ENCODE measurements at regions not wholly inside any gene's neighbourhood (a gene's known extent, or its start where the extent isn't known, plus 50 kb on each side); places are given as distances from the start of the nearest gene placed in this dataset.
"Not testable (repeated sequence)": the region's sequence is repeated elsewhere in the genome, so short reads cannot be mapped to it uniquely, and the experiment has no call there.

- no peak for DNase-seq
Observed at GRCh38 chr12:107493666-107494065, 191.9 kb upstream of the PWP1 start.

- DNase-seq: no peak
Observed at GRCh38 chr12:107494331-107494730, 191.3 kb upstream of the PWP1 start.

GRCh38 chr12:107495604-107496003 is 190.0 kb upstream of the PWP1 start:
- DNase-seq: no peak

- no peak for DNase-seq
Observed at GRCh38 chr12:107497231-107497630, 188.4 kb upstream of the PWP1 start.

- no peak for DNase-seq
Observed at GRCh38 chr12:107500307-107500706, 185.3 kb upstream of the PWP1 start.

GRCh38 chr12:107501681-107502080 is 183.9 kb upstream of the PWP1 start:
- no peak for DNase-seq

GRCh38 chr12:107503129-107503855 is 182.3 kb upstream of the PWP1 start:
- DNase-seq: no peak

- no peak for DNase-seq
Observed at GRCh38 chr12:107503887-107504885, 181.4 kb upstream of the PWP1 start.

GRCh38 chr12:107509421-107509820 is 176.2 kb upstream of the PWP1 start:
- no peak for DNase-seq

GRCh38 chr12:107510211-107510610 is 175.4 kb upstream of the PWP1 start:
- DNase-seq: no peak

GRCh38 chr12:107511292-107511691 is 174.3 kb upstream of the PWP1 start:
- no peak for DNase-seq

GRCh38 chr12:107512391-107512790 is 173.2 kb upstream of the PWP1 start:
- no peak for DNase-seq

- no peak for DNase-seq
Observed at GRCh38 chr12:107513184-107513583, 172.4 kb upstream of the PWP1 start.

- DNase-seq: no peak
Observed at GRCh38 chr12:107513636-107514400, 171.8 kb upstream of the PWP1 start.

- no peak for DNase-seq
Observed at GRCh38 chr12:107514887-107515445, 170.6 kb upstream of the PWP1 start.

GRCh38 chr12:107515446-107515958 is 170.1 kb upstream of the PWP1 start:
- DNase-seq: no peak

GRCh38 chr12:107517816-107518215 is 167.8 kb upstream of the PWP1 start:
- DNase-seq: not testable (repeated sequence)

GRCh38 chr12:107518868-107519267 is 166.7 kb upstream of the PWP1 start:
- DNase-seq: no peak

GRCh38 chr12:107519906-107520859 is 165.4 kb upstream of the PWP1 start:
- DNase-seq: no peak

GRCh38 chr12:107521826-107522355 is 163.7 kb upstream of the PWP1 start:
- DNase-seq: no peak
